A673 (cell line): ENCODE measurements at regions not wholly inside any gene's neighbourhood (a gene's known extent, or its start where the extent isn't known, plus 50 kb on each side); places are given as distances from the start of the nearest gene placed in this dataset.
A peak's percentile ranks its signal among the peaks of the same experiment; 100 is the strongest.

ENCODE experiments used
- BruUV-seq: library from RNA; stranded (reverse); fragments of 400-500 nt; replicated peaks from 2 replicates; lab custom pipeline; 2021; lab: Mats Ljungman, UMichigan
- CTCF ChIA-PET: fragments of 300-600 bp; sonication (Branson Sonifier 250); formaldehyde crosslinking; loops from one replicate; lab custom pipeline; 2022; ENCODE audit warnings: antibody characterized with exemption; lab: Charles Lee
- POLR2A ChIA-PET: fragments of 300-600 bp; sonication (Branson Sonifier 250); formaldehyde crosslinking; loops from one replicate; lab custom pipeline; 2022; ENCODE audit warnings: antibody characterized with exemption; ENCODE audit not compliant: low non-redundant PET; lab: Charles Lee
- DNase-seq: peaks from one replicate; pipeline ENCODE4 v3.0.0-alpha.2; 2015; ENCODE audit warnings: low spot score
- H3K27ac ChIP-seq: fragments of 200-600 bp; sonication (generic); 2 replicates; pipeline ENCODE4 v1.5.1; 2016; ENCODE audit warnings: mixed run types, low read depth, mild to moderate bottlenecking, mixed read lengths, antibody characterized with exemption, low read length; ENCODE audit not compliant: poor library complexity, severe bottlenecking
- H3K27me3 ChIP-seq: fragments of 200-600 bp; sonication (generic); replicated peaks from 2 replicates; pipeline ENCODE4 v1.6.1; 2017; ENCODE audit warnings: mixed run types, low read depth, mild to moderate bottlenecking, mixed read lengths, antibody characterized with exemption, low read length; ENCODE audit not compliant: insufficient read depth, poor library complexity
- H3K36me3 ChIP-seq: fragments of 200-600 bp; sonication (generic); 2 replicates; pipeline ENCODE4 v1.6.1; 2016; ENCODE audit warnings: mixed run types, mild to moderate bottlenecking, mixed read lengths, antibody characterized with exemption, low read length; ENCODE audit not compliant: insufficient read depth, poor library complexity, severe bottlenecking
- H3K4me1 ChIP-seq: fragments of 200-600 bp; sonication (generic); 2 replicates; pipeline ENCODE4 v1.6.1; 2017; ENCODE audit warnings: mixed run types, mild to moderate bottlenecking, mixed read lengths, antibody characterized with exemption, low read length; ENCODE audit not compliant: insufficient read depth, poor library complexity, severe bottlenecking
- H3K4me3 ChIP-seq: fragments of 200-600 bp; sonication (generic); 2 replicates; pipeline ENCODE4 v1.5.1; 2016; ENCODE audit warnings: low read depth, mixed run types, mild to moderate bottlenecking, mixed read lengths, low read length; ENCODE audit not compliant: poor library complexity, severe bottlenecking
- H3K9me3 ChIP-seq: fragments of 200-600 bp; sonication (generic); 2 replicates; pipeline ENCODE4 v1.6.1; 2016; ENCODE audit warnings: mixed run types, low read depth, mild to moderate bottlenecking, mixed read lengths, antibody characterized with exemption, low read length; ENCODE audit not compliant: poor library complexity, severe bottlenecking
- CTCF ChIP-seq: fragments of 300-800, 200-600 bp; sonication (generic); conservative IDR thresholded peaks from 2 replicates; pipeline ENCODE4 v1.5.1; 2017; ENCODE audit warnings: low read depth, mild to moderate bottlenecking, antibody characterized with exemption, low read length, moderate library complexity, mixed read lengths
- EZH2 ChIP-seq: fragments of 200-600 bp; sonication (generic); IDR thresholded peaks from 2 replicates; pipeline ENCODE4 v1.6.1; 2017; ENCODE audit warnings: borderline replicate concordance, low read depth, mild to moderate bottlenecking, mixed read lengths, antibody characterized with exemption, low read length; ENCODE audit not compliant: poor library complexity, severe bottlenecking
- intact Hi-C: fragments of 100-400 bp; cut with micrococcal nuclease; formaldehyde crosslinking; loops from one replicate; pipeline ENCODE4 v1.10.0; 2022; ENCODE audit not compliant: unreplicated experiment

- intact Hi-C loops, result no loop called here
- ChIA-PET CTCF (no interaction called here), POLR2A (interaction anchor here (0.5 kb wide), 1 partner anchor 135 kb away, joined by 3 read pairs; no protein-coding TSS in a partner anchor)
- TF ChIP-seq EZH2, result no peak
- TF ChIP-seq CTCF, result no peak
- peaks cover 45% of the 10 kb centered on the region for H3K4me1 ChIP-seq
- peak; percentile 70 for DNase-seq
- H3K9me3 ChIP-seq, result no peaks in the 10 kb centered on the region
- BruUV-seq, result no TSS peak
- peak overlapping the region; percentile 13 for H3K4me3 ChIP-seq
- H3K36me3 ChIP-seq, result no peaks in the 10 kb centered on the region
- no peaks in the 10 kb centered on the region for H3K27me3 ChIP-seq
- H3K27ac ChIP-seq, result peak overlapping the region; percentile 80
Observed at GRCh38 chr7:18425838-18426445, 69.6 kb upstream of the HDAC9 start.

GRCh38 chr7:18426564-18427226 lies 68.9 kb upstream of the HDAC9 start:
- ChIA-PET CTCF (no interaction called here), POLR2A (no interaction called here)
- peak overlapping the region; percentile 80 for H3K27ac ChIP-seq
- no TSS peak for BruUV-seq
- no peaks in the 10 kb centered on the region for H3K27me3 ChIP-seq
- peaks cover 38% of the 10 kb centered on the region for H3K4me1 ChIP-seq
- H3K36me3 ChIP-seq, result no peaks in the 10 kb centered on the region
- DNase-seq, result peak; percentile 86
- intact Hi-C loops, result no loop called here
- no peak for TF ChIP-seq EZH2
- no peak for TF ChIP-seq CTCF
- H3K9me3 ChIP-seq, result no peaks in the 10 kb centered on the region
- H3K4me3 ChIP-seq, result peak overlapping the region; percentile 13

- no peaks in the 10 kb centered on the region for H3K36me3 ChIP-seq
- intact Hi-C loops, result loop anchor here (2.0 kb wide), 1 partner anchor 65 kb away; the partner anchor contains the start of gene HDAC9
- BruUV-seq, result no TSS peak
- no peak for DNase-seq
- no peaks in the 10 kb centered on the region for H3K27me3 ChIP-seq
- ChIA-PET CTCF (no interaction called here), POLR2A (no interaction called here)
- TF ChIP-seq EZH2, result no peak
- no peak for TF ChIP-seq CTCF
- no peak overlapping the region for H3K27ac ChIP-seq
- H3K4me1 ChIP-seq, result peaks cover 31% of the 10 kb centered on the region
- no peaks in the 10 kb centered on the region for H3K9me3 ChIP-seq
- no peak overlapping the region for H3K4me3 ChIP-seq
Observed at GRCh38 chr7:18429547-18429946, 66.0 kb upstream of the HDAC9 start.
